Adrenal gland (tissue), 5 donors: ENCODE measurements at regions not wholly inside any gene's neighbourhood (a gene's known extent, or its start where the extent isn't known, plus 50 kb on each side); places are given as distances from the start of the nearest gene placed in this dataset.
"Not testable (repeated sequence)": the region's sequence is repeated elsewhere in the genome, so short reads cannot be mapped to it uniquely, and the experiment has no call there.

Source experiments
- CTCF ChIP-seq, 6 experiments: fragments of 450-650 bp in 4 of 6; fragments of 200-600 bp in 2 of 6; sonication (generic) in 1 of 6; IDR thresholded peaks; 1 replicate in 5 of 6; 2 replicates in 1 of 6; pipeline versions ENCODE4 v1.5.1 to v1.8.0; 2016 to 2021; ENCODE audit warnings: antibody characterized with exemption in 6 of 6, mild to moderate bottlenecking in 2 of 6, moderate library complexity in 1 of 6
- POLR2A ChIP-seq, 2 donors: fragments of 450-650 bp; IDR thresholded peaks; one replicate each; pipeline ENCODE4 v1.6.1; 2017; ENCODE audit warnings: antibody characterized with exemption in 2 of 2, mild to moderate bottlenecking in 2 of 2, moderate library complexity in 1 of 2
- donor health status: DM: no; HTN: no; CAD: no.

- TF ChIP-seq CTCF, POLR2A (IDR thresholded peaks at IDR 0.05): not testable (repeated sequence)
Measured at GRCh38 chr6:60639185-60639584, 1646.8 kb downstream of the KHDRBS2 start.
